ENCODE measurements at regions not wholly inside any gene's neighbourhood (a gene's known extent, or its start where the extent isn't known, plus 50 kb on each side); places are given as distances from the start of the nearest gene placed in this dataset.
A peak's percentile ranks its signal among the peaks of the same experiment; 100 is the strongest.

- Histone ChIP-seq H3K4me1 (peaks cover 17% of the 10 kb centered on the region), H3K27me3 (ENCODE audit: low read depth) (no peaks in the 10 kb centered on the region)
- in situ Hi-C loops (cut with MboI; ENCODE audit: low sequenced_read_pairs): no loop called here
Observed at GRCh38 chr5:58911270-58911669, 328.4 kb downstream of the RAB3C start.

GRCh38 chr5:58912116-58912515 is 329.2 kb downstream of the RAB3C start:
- no peaks in the 10 kb centered on the region for H3K9me3 ChIP-seq
- H3K27me3 ChIP-seq (ENCODE audit: low read depth): no peaks in the 10 kb centered on the region
- in situ Hi-C loops (cut with MboI; ENCODE audit: low sequenced_read_pairs): no loop called here
- H3K4me1 ChIP-seq: peaks cover 17% of the 10 kb centered on the region
- H3K36me3 ChIP-seq (replicated peaks): no peaks in the 10 kb centered on the region
- H3K4me3 ChIP-seq: no peak overlapping the region
- no peak for DNase-seq (ENCODE audit: low spot score in 2 of 2)

More at GRCh38 chr5:58911270-58911669, 328.4 kb downstream of the RAB3C start:
- no peaks in the 10 kb centered on the region for H3K36me3 ChIP-seq (replicated peaks)
- no peak for DNase-seq (ENCODE audit: low spot score in 2 of 2)
- H3K9me3 ChIP-seq: no peaks in the 10 kb centered on the region
- H3K4me3 ChIP-seq: no peak overlapping the region

GRCh38 chr5:58913406-58913990 is 330.6 kb downstream of the RAB3C start:
- peaks cover 20% of the 10 kb centered on the region for H3K4me1 ChIP-seq
- DNase-seq (ENCODE audit: low spot score in 2 of 2): peak; percentile 57 to 83
- no peaks in the 10 kb centered on the region for H3K36me3 ChIP-seq (replicated peaks)
- H3K4me3 ChIP-seq: no peak overlapping the region
- in situ Hi-C loops (cut with MboI; ENCODE audit: low sequenced_read_pairs): no loop called here
- no peaks in the 10 kb centered on the region for H3K27me3 ChIP-seq (ENCODE audit: low read depth)
- H3K9me3 ChIP-seq: no peaks in the 10 kb centered on the region

DNA sequence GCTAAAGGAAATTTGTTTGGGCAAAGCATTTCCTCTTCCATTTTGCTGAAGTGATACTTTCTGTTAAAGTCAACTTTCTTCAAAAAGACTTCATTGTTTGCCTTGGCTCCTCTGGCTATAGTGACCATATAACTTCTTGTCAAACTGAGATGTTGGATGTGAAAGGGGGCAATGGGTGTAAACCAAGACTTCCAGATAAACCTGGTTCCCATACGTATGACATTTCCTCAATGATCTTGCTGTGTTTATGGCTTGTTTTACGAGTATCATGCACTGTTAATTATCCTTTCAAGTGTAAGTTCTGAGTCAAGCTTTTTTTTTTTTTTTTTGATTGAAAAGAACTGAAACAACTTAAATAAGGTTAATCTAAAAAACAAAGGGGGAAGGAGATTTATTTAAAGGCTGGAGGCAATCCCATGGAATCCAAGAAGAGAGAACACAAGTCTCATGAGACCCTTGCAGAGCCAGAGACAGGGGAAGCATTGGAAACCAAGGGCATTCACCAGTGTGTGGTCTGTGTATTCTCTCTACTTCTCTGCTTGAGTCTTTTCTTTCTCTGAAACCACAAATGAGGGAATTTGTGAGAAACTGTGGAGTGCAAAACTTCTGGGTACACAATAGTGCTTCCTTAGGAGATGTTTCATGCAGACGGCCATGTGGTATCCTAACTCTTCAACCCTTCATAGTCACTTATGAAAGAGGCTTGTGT is 335.3 kb downstream of the RAB3C start:
- no peaks in the 10 kb centered on the region for H3K9me3 ChIP-seq
- no peaks in the 10 kb centered on the region for H3K27me3 ChIP-seq (ENCODE audit: low read depth)
- no peak overlapping the region for H3K4me3 ChIP-seq
- DNase-seq (ENCODE audit: low spot score in 2 of 2): no peak
- H3K4me1 ChIP-seq: peaks cover 10% of the 10 kb centered on the region
- no peaks in the 10 kb centered on the region for H3K36me3 ChIP-seq (replicated peaks)
- in situ Hi-C loops (cut with MboI; ENCODE audit: low sequenced_read_pairs): no loop called here

Measured in HAP-1 (cell line).